Glutamatergic neuron (in vitro differentiated cells): ENCODE measurements at regions not wholly inside any gene's neighbourhood (a gene's known extent, or its start where the extent isn't known, plus 50 kb on each side); places are given as distances from the start of the nearest gene placed in this dataset.
A peak's percentile ranks its signal among the peaks of the same experiment; 100 is the strongest.

Experiments used
- DNase-seq: peaks from one replicate; pipeline ENCODE4 v3.0.0; 2022
- H3K27ac Mint-ChIP-seq: one replicate; pipeline ENCODE4 v1.8.0; 2020; ENCODE audit warnings: mild to moderate bottlenecking, mixed read lengths, inconsistent platforms; ENCODE audit not compliant: unreplicated experiment
- H3K27me3 Mint-ChIP-seq: one replicate; pipeline ENCODE4 v1.8.0; 2020; ENCODE audit warnings: mild to moderate bottlenecking, moderate library complexity, mixed read lengths, inconsistent platforms; ENCODE audit not compliant: unreplicated experiment
- H3K36me3 Mint-ChIP-seq: one replicate; pipeline ENCODE4 v1.8.0; 2020; ENCODE audit warnings: mild to moderate bottlenecking, mixed read lengths, inconsistent platforms; ENCODE audit not compliant: unreplicated experiment
- H3K4me1 Mint-ChIP-seq: one replicate; pipeline ENCODE4 v1.8.0; 2020; ENCODE audit warnings: mild to moderate bottlenecking, low read depth, mixed read lengths, inconsistent platforms; ENCODE audit not compliant: unreplicated experiment
- H3K4me3 Mint-ChIP-seq: one replicate; pipeline ENCODE4 v1.8.0; 2020; ENCODE audit warnings: mild to moderate bottlenecking, mixed read lengths, inconsistent platforms; ENCODE audit not compliant: unreplicated experiment
- H3K9me3 Mint-ChIP-seq: one replicate; pipeline ENCODE4 v1.8.0; 2020; ENCODE audit warnings: mild to moderate bottlenecking, moderate library complexity, mixed read lengths, inconsistent platforms; ENCODE audit not compliant: unreplicated experiment
- TF ChIP-seq, protein P1 (sequence below): fragments of 200-600 bp; sonication (generic); IDR thresholded peaks from one replicate; pipeline ENCODE4 v1.5.0; 2021; ENCODE audit not compliant: partially characterized antibody, unreplicated experiment

GRCh38 chr7:32316839-32317238 is 173.3 kb downstream of the LSM5 start:
- Mint-ChIP-seq H3K4me1 (no peaks in the 10 kb centered on the region), H3K36me3 (no peaks in the 10 kb centered on the region), H3K9me3 (no peaks in the 10 kb centered on the region), H3K27me3 (no peaks in the 10 kb centered on the region), H3K27ac (no peak overlapping the region), H3K4me3 (no peak overlapping the region)
- no peak for DNase-seq
- TF ChIP-seq, protein P1, sequence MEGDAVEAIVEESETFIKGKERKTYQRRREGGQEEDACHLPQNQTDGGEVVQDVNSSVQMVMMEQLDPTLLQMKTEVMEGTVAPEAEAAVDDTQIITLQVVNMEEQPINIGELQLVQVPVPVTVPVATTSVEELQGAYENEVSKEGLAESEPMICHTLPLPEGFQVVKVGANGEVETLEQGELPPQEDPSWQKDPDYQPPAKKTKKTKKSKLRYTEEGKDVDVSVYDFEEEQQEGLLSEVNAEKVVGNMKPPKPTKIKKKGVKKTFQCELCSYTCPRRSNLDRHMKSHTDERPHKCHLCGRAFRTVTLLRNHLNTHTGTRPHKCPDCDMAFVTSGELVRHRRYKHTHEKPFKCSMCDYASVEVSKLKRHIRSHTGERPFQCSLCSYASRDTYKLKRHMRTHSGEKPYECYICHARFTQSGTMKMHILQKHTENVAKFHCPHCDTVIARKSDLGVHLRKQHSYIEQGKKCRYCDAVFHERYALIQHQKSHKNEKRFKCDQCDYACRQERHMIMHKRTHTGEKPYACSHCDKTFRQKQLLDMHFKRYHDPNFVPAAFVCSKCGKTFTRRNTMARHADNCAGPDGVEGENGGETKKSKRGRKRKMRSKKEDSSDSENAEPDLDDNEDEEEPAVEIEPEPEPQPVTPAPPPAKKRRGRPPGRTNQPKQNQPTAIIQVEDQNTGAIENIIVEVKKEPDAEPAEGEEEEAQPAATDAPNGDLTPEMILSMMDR, result no peak

DNA sequence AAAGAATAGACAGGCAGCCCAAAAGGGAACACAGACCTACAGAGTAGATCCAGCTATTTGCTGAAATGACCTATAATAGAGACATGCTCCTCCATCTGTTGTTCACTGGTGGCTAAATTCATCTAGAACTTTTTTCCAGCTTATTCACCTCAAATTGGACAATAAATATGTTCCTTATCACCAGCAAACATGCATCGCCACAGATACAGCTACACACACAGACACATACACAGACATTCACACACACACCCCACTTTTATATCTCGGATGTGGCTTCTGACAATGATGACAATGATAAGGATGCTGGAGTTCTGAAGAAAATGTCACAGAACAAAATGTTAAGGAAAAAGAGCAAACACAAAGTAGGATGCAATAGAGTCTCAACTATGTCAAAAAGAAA is 175.4 kb downstream of the LSM5 start:
- no peak for DNase-seq
- Mint-ChIP-seq H3K27me3 (no peaks in the 10 kb centered on the region), H3K4me3 (no peak overlapping the region), H3K27ac (no peak overlapping the region), H3K36me3 (no peaks in the 10 kb centered on the region), H3K4me1 (no peaks in the 10 kb centered on the region), H3K9me3 (no peaks in the 10 kb centered on the region)
- TF ChIP-seq, protein P1, result no peak

- no peak for DNase-seq
- peaks cover 6% of the 10 kb centered on the region for H3K9me3 Mint-ChIP-seq
- no peak overlapping the region for H3K27ac Mint-ChIP-seq
- H3K36me3 Mint-ChIP-seq, result no peaks in the 10 kb centered on the region
- peaks cover 2% of the 10 kb centered on the region for H3K4me1 Mint-ChIP-seq
- no peak overlapping the region for H3K4me3 Mint-ChIP-seq
- TF ChIP-seq, protein P1, result no peak
- H3K27me3 Mint-ChIP-seq, result peaks cover 11% of the 10 kb centered on the region
These were observed 188.8 kb downstream of the LSM5 start for GRCh38 chr7:32301427-32301826.

DNA sequence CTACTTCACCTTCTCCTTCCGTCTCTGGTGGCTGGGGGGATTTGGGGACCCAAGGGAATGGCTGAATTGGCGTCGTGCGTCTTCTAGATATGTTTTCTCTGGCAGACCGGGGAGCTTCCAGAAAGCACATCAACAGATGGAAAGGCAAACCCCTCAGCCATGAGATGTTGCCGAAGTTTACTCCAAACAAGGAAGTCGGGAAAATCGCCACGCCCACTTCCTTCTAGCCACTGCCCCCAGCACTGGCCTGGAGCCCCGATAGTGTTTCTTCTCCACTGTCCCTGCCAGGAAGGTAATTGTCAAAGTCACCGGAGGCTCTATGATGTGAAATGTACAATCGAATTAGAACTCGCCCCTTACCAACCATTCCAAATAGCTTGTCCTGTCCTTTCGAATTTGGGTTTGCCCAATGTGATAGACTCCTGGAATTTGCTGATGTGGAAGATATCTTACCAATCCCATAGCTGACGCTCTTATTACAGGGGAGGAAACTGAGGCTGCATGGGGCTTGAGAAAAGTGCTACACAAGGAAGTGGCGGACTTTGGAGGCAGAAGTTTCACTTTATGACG is 191.0 kb downstream of the LSM5 start:
- TF ChIP-seq, protein P1, result no peak
- Mint-ChIP-seq H3K9me3 (peaks cover 6% of the 10 kb centered on the region), H3K4me3 (peak overlapping the region; percentile 95), H3K27ac (peak overlapping the region; percentile 43), H3K27me3 (peaks cover 11% of the 10 kb centered on the region), H3K4me1 (peaks cover 6% of the 10 kb centered on the region), H3K36me3 (no peaks in the 10 kb centered on the region)
- DNase-seq, result peak; percentile 43

GRCh38 chr7:32298408-32299132 is 191.6 kb downstream of the LSM5 start:
- peak; percentile 58 for DNase-seq
- Mint-ChIP-seq H3K27ac (no peak overlapping the region), H3K9me3 (peaks cover 6% of the 10 kb centered on the region), H3K4me3 (peak overlapping the region; percentile 95), H3K36me3 (no peaks in the 10 kb centered on the region), H3K27me3 (peaks cover 11% of the 10 kb centered on the region), H3K4me1 (peaks cover 7% of the 10 kb centered on the region)
- TF ChIP-seq, protein P1, result no peak
